ENCODE measurements at regions not wholly inside any gene's neighbourhood (a gene's known extent, or its start where the extent isn't known, plus 50 kb on each side); places are given as distances from the start of the nearest gene placed in this dataset.

DNA sequence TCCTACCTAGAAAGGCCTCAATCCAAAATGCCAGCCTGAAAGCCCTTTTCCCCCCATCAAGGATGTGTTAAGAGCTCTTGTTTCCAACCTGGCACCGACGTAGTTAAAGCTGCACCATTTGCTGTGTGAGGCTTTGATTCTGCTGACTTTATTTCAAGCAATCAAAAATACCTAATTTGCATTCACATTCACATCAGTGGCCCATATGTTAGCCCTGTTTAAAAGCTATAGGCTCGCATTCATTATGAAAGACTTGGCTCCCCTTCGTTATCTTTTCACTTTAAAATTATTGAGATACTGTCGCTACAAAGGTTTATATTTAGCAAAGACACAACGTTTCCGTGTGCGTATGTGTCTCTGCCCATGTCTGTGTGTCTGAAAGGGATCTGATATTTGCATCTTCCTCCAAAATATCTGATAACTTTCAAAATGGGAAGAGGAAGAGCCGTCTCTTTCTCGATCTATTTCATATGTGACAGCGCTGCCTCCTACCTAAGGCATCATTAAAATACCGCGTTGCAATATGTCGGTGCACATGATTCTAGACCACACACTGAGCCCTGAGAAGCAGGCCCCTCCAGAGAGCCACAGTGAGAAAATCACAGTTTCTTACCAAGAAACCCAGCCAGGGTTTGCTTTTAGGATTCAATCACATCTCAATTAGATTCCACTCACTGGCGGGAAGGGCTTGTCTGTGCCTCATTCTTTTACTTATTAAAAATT, 57.1 kb upstream of the ITPRID1 start:
- DNase-seq (ENCODE audit: low spot score), result no peak

DNA sequence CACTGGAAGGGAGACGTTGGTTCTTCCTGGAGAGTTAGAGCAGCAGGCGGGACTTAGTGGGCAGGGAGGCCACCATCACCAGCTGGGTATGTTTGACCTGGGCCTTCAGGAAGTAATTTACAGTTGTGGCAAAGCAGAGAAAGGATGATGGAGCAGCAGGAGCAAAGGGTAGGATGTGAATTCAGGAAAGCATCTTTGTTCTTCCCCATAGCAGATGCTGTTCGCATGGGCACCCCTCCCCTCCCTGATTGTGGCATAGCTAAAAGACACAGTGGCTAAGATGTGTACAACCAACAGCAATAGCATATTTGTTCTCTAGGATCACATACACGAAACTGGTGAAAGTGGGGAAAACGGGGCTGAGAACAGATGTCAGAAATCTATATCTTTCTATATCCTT, 56.3 kb upstream of the ITPRID1 start:
- DNase-seq (ENCODE audit: low spot score), result no peak

DNA sequence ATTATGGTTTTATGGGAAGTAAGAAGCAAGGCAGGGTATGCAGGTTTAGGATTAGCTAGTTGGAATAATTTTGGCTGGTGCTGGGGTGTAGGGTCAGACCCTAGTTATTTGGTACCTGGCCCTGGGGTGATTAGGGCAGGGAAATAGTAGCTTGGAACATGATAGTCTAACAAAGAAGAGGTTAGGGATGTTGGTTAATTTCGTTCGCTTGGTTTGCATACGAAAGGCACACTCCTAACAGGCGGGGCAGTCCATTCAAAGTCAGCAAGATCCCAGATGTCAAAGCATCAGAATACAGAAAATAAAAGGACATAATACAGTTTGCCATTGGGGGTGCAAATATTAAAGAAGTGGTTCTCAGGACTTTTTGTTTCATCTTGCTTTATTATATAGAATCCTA, 55.7 kb upstream of the ITPRID1 start:
- no peak for DNase-seq (ENCODE audit: low spot score)

DNA sequence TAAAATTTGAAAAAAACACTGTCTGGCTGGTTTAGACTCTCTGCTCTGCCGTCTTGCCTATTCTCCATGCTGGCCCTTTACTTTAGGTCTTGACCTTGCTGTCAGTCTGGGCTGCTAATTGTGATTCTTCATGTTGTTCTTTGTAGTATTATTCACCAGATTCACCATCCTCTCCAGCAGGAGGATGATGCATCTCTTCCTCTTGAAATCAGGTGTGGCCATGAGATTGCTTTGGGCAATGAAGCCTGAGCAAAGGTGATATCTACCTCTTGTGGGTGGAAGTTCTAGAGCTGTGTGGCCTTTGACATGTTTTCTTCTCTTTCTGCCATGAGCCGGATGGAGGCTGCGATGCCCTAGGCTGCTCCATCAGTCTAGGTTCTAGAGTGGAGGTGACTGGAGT, 51.3 kb upstream of the ITPRID1 start:
- no peak for DNase-seq (ENCODE audit: low spot score)

All from CD4-positive, alpha-beta T cell treated with Interleukin-15 for 4 hours (primary cell).